Astrocyte (in vitro differentiated cells and primary cell): ENCODE measurements at regions not wholly inside any gene's neighbourhood (a gene's known extent, or its start where the extent isn't known, plus 50 kb on each side); places are given as distances from the start of the nearest gene placed in this dataset.

Source experiments
- DNase-seq: peaks from one replicate; pipeline ENCODE4 v3.0.0-alpha.2; 2010; ENCODE audit warnings: low read depth
- FAIRE-seq: peaks from 2 replicates; lab custom pipeline; 2011; peaks lifted over from hg19 to GRCh38; lab: Jason Lieb, UNC
- H2AFZ ChIP-seq: 2 replicates; pipeline ENCODE4 v1.6.0; 2012; ENCODE audit warnings: low read depth, low read length, inconsistent platforms
- H3K27ac ChIP-seq: 2 replicates; pipeline ENCODE4 v1.5.1; 2011; ENCODE audit warnings: low read depth, low read length, inconsistent platforms
- H3K27me3 ChIP-seq: 2 replicates; pipeline ENCODE4 v1.6.0; 2011; ENCODE audit warnings: low read length, inconsistent platforms; ENCODE audit not compliant: insufficient read depth
- H3K36me3 ChIP-seq: 2 replicates; pipeline ENCODE4 v1.5.1; 2011; ENCODE audit warnings: low read length, inconsistent platforms; ENCODE audit not compliant: insufficient read depth
- H3K4me1 ChIP-seq: 2 replicates; pipeline ENCODE4 v1.5.1; 2011; ENCODE audit warnings: low read length, inconsistent platforms; ENCODE audit not compliant: insufficient read depth
- H3K4me2 ChIP-seq: 2 replicates; pipeline ENCODE4 v1.6.0; 2012; ENCODE audit warnings: low read length, inconsistent platforms
- H3K4me3 ChIP-seq: 2 replicates; pipeline ENCODE4 v1.5.1; 2011; ENCODE audit warnings: low read depth, mild to moderate bottlenecking, low read length, inconsistent platforms; ENCODE audit not compliant: insufficient read depth
- H3K79me2 ChIP-seq: 2 replicates; pipeline ENCODE4 v1.6.0; 2012; ENCODE audit warnings: mild to moderate bottlenecking, low read length, inconsistent platforms; ENCODE audit not compliant: insufficient read depth
- H3K9ac ChIP-seq: 2 replicates; pipeline ENCODE4 v1.6.0; 2012; ENCODE audit warnings: mild to moderate bottlenecking, low read length, inconsistent platforms
- H3K9me3 ChIP-seq: 2 replicates; pipeline ENCODE4 v1.5.1; 2012; ENCODE audit warnings: low read depth, mild to moderate bottlenecking, low read length, inconsistent platforms; ENCODE audit not compliant: insufficient read depth
- H4K20me1 ChIP-seq: 2 replicates; pipeline ENCODE4 v1.6.0; 2012; ENCODE audit warnings: low read length, inconsistent platforms; ENCODE audit not compliant: insufficient read depth
- H3K27ac Mint-ChIP-seq: one replicate; pipeline ENCODE4 v1.8.0; 2021; ENCODE audit warnings: mild to moderate bottlenecking, mixed read lengths; ENCODE audit not compliant: unreplicated experiment
- H3K27me3 Mint-ChIP-seq: one replicate; pipeline ENCODE4 v1.8.0; 2021; ENCODE audit warnings: low read depth, mixed read lengths; ENCODE audit not compliant: unreplicated experiment
- H3K36me3 Mint-ChIP-seq: one replicate; pipeline ENCODE4 v1.8.0; 2021; ENCODE audit warnings: low read depth, mixed read lengths; ENCODE audit not compliant: unreplicated experiment
- H3K4me1 Mint-ChIP-seq: one replicate; pipeline ENCODE4 v1.8.0; 2021; ENCODE audit warnings: low read depth, mixed read lengths; ENCODE audit not compliant: unreplicated experiment
- H3K4me3 Mint-ChIP-seq: one replicate; pipeline ENCODE4 v1.8.0; 2021; ENCODE audit warnings: mild to moderate bottlenecking, moderate library complexity, mixed read lengths; ENCODE audit not compliant: unreplicated experiment
- H3K9me3 Mint-ChIP-seq: one replicate; pipeline ENCODE4 v1.8.0; 2021; ENCODE audit warnings: mild to moderate bottlenecking, mixed read lengths; ENCODE audit not compliant: unreplicated experiment
- EZH2 ChIP-seq: IDR thresholded peaks from 2 replicates; pipeline ENCODE4 v1.6.1; 2012; ENCODE audit warnings: mild to moderate bottlenecking, low read length, inconsistent platforms; ENCODE audit not compliant: insufficient read depth
- TF ChIP-seq, protein P1 (sequence below): IDR thresholded peaks from 2 replicates; pipeline ENCODE4 v1.5.1; 2011; ENCODE audit warnings: low read depth, mild to moderate bottlenecking, inconsistent platforms, low read length, moderate library complexity; ENCODE audit not compliant: insufficient read depth

DNA sequence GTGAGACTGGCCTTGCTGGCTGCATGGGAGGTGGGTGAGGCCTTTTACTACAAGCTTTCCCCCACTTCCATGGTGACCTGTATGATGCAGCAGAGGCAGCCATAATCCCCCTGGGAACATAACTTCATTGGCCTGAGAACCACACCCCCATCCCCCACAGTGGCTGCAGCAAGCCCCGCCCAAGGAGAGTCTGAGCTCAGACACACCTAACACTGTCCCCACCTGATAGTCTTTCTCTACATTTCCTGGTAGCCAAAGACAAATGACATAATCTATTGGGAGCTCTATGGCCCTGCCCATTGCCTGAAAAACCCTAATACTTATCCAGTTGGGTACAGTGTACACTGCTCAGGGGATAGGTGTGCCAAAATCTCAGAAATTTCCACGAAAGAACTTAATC lies 62.6 kb downstream of the GLUD2 start:
- Histone ChIP-seq H3K27ac (no peak overlapping the region), H3K9ac (no peak overlapping the region)

GRCh38 chrX:121110536-121110935 lies 63.1 kb downstream of the GLUD2 start:
- Histone ChIP-seq H4K20me1 (no peaks in the 10 kb centered on the region), H3K4me1 (no peaks in the 10 kb centered on the region), H3K79me2 (no peaks in the 10 kb centered on the region), H3K9me3 (no peaks in the 10 kb centered on the region), H2AFZ (no peak overlapping the region), H3K4me3 (no peak overlapping the region), H3K4me2 (no peak overlapping the region), H3K9ac (no peak overlapping the region), H3K27me3 (no peaks in the 10 kb centered on the region), H3K27ac (no peak overlapping the region), H3K36me3 (no peaks in the 10 kb centered on the region)
- FAIRE-seq (peak; percentile 39), DNase-seq (no peak)
- Mint-ChIP-seq H3K9me3 (no peaks in the 10 kb centered on the region), H3K4me1 (no peaks in the 10 kb centered on the region), H3K27ac (no peak overlapping the region), H3K27me3 (no peaks in the 10 kb centered on the region), H3K4me3 (no peak overlapping the region), H3K36me3 (no peaks in the 10 kb centered on the region)
- TF ChIP-seq, protein P1, sequence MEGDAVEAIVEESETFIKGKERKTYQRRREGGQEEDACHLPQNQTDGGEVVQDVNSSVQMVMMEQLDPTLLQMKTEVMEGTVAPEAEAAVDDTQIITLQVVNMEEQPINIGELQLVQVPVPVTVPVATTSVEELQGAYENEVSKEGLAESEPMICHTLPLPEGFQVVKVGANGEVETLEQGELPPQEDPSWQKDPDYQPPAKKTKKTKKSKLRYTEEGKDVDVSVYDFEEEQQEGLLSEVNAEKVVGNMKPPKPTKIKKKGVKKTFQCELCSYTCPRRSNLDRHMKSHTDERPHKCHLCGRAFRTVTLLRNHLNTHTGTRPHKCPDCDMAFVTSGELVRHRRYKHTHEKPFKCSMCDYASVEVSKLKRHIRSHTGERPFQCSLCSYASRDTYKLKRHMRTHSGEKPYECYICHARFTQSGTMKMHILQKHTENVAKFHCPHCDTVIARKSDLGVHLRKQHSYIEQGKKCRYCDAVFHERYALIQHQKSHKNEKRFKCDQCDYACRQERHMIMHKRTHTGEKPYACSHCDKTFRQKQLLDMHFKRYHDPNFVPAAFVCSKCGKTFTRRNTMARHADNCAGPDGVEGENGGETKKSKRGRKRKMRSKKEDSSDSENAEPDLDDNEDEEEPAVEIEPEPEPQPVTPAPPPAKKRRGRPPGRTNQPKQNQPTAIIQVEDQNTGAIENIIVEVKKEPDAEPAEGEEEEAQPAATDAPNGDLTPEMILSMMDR, result no peak
- TF ChIP-seq EZH2, result no peak

More for the DNA sequence above, 62.6 kb downstream of the GLUD2 start:
- DNase-seq (no peak), FAIRE-seq (no peak)
- no peaks in the 10 kb centered on the region for H3K27me3 Mint-ChIP-seq
- no peaks in the 10 kb centered on the region for H3K36me3 Mint-ChIP-seq
- H3K27me3 ChIP-seq, result no peaks in the 10 kb centered on the region
- H3K4me3 ChIP-seq, result no peak overlapping the region
- H3K79me2 ChIP-seq, result no peaks in the 10 kb centered on the region
- H3K4me1 Mint-ChIP-seq, result no peaks in the 10 kb centered on the region
- no peaks in the 10 kb centered on the region for H3K36me3 ChIP-seq
- H3K9me3 Mint-ChIP-seq, result no peaks in the 10 kb centered on the region
- no peak overlapping the region for H3K27ac Mint-ChIP-seq
- H4K20me1 ChIP-seq, result no peaks in the 10 kb centered on the region
- H3K4me3 Mint-ChIP-seq, result no peak overlapping the region
- no peaks in the 10 kb centered on the region for H3K4me1 ChIP-seq
- H2AFZ ChIP-seq, result no peak overlapping the region
- no peak for TF ChIP-seq EZH2
- TF ChIP-seq, protein P1, result no peak
- no peak overlapping the region for H3K4me2 ChIP-seq
- no peaks in the 10 kb centered on the region for H3K9me3 ChIP-seq

GRCh38 chrX:121114691-121115090 lies 67.3 kb downstream of the GLUD2 start:
- Mint-ChIP-seq H3K9me3 (no peaks in the 10 kb centered on the region), H3K36me3 (no peaks in the 10 kb centered on the region), H3K4me3 (no peak overlapping the region), H3K27me3 (no peaks in the 10 kb centered on the region), H3K27ac (no peak overlapping the region), H3K4me1 (peaks cover 6% of the 10 kb centered on the region)
- Histone ChIP-seq H3K36me3 (no peaks in the 10 kb centered on the region), H3K4me1 (no peaks in the 10 kb centered on the region), H3K9ac (no peak overlapping the region), H3K27me3 (no peaks in the 10 kb centered on the region), H3K9me3 (no peaks in the 10 kb centered on the region), H4K20me1 (no peaks in the 10 kb centered on the region), H3K79me2 (no peaks in the 10 kb centered on the region), H2AFZ (no peak overlapping the region), H3K27ac (no peak overlapping the region), H3K4me2 (no peak overlapping the region), H3K4me3 (no peak overlapping the region)
- no peak for DNase-seq
- TF ChIP-seq EZH2, result no peak
- TF ChIP-seq, protein P1, result no peak
- no peak for FAIRE-seq
